ENCODE measurements at regions not wholly inside any gene's neighbourhood (a gene's known extent, or its start where the extent isn't known, plus 50 kb on each side); places are given as distances from the start of the nearest gene placed in this dataset.

DNA sequence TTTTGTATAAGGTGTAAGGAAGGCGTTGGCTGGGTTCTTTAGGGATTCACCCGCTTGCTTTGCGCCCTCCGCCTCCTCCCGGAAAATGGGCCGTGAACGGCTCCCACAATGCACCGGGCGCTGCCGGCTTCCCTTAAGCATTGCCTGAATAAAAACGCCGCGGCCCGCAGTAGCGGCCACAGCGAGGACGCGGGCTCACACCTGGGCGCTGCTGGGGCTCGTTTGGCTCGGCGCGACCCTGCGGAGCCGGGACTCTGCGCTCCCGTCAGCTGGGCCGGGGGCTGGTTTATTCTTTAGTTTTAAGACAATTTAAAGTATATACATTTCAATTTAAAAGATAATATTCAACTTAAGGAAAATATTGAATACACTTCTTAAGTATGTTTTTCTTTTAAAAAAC is 343.5 kb upstream of the RGMA start:
- ATAC-seq: no peak
- TF ChIP-seq, protein P1, sequence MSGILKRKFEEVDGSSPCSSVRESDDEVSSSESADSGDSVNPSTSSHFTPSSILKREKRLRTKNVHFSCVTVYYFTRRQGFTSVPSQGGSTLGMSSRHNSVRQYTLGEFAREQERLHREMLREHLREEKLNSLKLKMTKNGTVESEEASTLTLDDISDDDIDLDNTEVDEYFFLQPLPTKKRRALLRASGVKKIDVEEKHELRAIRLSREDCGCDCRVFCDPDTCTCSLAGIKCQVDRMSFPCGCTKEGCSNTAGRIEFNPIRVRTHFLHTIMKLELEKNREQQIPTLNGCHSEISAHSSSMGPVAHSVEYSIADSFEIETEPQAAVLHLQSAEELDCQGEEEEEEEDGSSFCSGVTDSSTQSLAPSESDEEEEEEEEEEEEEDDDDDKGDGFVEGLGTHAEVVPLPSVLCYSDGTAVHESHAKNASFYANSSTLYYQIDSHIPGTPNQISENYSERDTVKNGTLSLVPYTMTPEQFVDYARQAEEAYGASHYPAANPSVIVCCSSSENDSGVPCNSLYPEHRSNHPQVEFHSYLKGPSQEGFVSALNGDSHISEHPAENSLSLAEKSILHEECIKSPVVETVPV (CRISPR knock-in tag; IDR thresholded peaks at IDR 0.05): no peak
- no peak for TF ChIP-seq GLIS3 (CRISPR knock-in tag; IDR thresholded peaks at IDR 0.05)

DNA sequence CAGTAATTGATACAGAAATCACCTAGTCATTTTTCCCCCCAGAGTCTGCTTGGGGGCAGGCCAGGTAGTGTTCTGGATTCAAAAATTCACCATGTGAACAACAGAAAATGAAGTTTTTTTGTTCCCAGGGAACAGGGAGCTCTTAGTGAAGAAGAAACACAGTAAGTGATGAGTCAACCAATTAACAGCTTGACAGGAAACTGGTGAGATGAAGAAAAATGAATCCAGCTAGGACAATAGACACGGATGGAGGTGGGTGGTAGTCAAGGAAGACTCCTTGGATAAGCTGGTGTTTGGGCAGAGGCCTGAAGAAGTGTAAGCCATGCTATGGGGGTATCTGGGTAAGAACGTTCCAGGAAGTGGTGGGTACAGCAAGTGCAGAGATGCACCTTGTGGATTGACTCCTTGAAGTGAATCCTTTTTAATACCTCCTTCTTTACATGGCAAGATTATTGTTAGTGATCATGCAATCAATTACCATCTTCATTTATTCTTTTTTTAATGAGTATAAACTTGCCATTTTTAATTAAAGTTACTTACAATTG is 339.9 kb upstream of the RGMA start:
- ATAC-seq: no peak

DNA sequence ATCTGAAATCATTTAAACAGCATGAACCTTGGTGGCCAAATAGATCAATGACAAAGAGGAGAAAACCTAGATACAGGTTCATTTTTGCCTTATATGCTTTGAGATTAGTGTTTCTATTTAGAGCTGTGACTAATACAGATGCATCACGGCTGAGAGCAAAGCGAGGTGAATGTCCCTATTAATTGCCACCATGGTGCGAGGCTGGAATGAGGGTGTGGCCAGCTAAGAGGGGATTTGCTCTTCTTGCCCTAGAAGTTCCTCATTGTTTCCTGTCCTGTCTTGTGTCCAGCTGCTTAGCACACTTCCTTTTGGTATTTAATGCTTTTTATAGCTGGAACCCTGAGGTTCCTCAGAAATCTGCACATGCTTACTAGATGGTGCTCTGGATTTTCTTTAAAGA is 339.1 kb upstream of the RGMA start:
- TF ChIP-seq RARB (CRISPR knock-in tag; IDR thresholded peaks at IDR 0.05): no peak
- no peak for TF ChIP-seq ZFP30 (CRISPR knock-in tag; IDR thresholded peaks at IDR 0.05)
- TF ChIP-seq BACH2 (CRISPR knock-in tag; IDR thresholded peaks at IDR 0.05; ENCODE audit: borderline replicate concordance): no peak
- TF ChIP-seq, protein P2, sequence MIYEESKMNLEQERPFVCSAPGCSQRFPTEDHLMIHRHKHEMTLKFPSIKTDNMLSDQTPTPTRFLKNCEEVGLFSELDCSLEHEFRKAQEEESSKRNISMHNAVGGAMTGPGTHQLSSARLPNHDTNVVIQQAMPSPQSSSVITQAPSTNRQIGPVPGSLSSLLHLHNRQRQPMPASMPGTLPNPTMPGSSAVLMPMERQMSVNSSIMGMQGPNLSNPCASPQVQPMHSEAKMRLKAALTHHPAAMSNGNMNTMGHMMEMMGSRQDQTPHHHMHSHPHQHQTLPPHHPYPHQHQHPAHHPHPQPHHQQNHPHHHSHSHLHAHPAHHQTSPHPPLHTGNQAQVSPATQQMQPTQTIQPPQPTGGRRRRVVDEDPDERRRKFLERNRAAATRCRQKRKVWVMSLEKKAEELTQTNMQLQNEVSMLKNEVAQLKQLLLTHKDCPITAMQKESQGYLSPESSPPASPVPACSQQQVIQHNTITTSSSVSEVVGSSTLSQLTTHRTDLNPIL (CRISPR knock-in tag; IDR thresholded peaks at IDR 0.05; ENCODE audit: low read depth): no peak
- TF ChIP-seq CSDC2 (CRISPR knock-in tag; IDR thresholded peaks at IDR 0.05): no peak
- TF ChIP-seq, protein P1 (CRISPR knock-in tag; IDR thresholded peaks at IDR 0.05): no peak
- no peak for TF ChIP-seq TCF4 (CRISPR knock-in tag; IDR thresholded peaks at IDR 0.05; ENCODE audit: borderline replicate concordance)
- no peak for TF ChIP-seq ISL1 (CRISPR knock-in tag; IDR thresholded peaks at IDR 0.05)
- TF ChIP-seq, protein P3, sequence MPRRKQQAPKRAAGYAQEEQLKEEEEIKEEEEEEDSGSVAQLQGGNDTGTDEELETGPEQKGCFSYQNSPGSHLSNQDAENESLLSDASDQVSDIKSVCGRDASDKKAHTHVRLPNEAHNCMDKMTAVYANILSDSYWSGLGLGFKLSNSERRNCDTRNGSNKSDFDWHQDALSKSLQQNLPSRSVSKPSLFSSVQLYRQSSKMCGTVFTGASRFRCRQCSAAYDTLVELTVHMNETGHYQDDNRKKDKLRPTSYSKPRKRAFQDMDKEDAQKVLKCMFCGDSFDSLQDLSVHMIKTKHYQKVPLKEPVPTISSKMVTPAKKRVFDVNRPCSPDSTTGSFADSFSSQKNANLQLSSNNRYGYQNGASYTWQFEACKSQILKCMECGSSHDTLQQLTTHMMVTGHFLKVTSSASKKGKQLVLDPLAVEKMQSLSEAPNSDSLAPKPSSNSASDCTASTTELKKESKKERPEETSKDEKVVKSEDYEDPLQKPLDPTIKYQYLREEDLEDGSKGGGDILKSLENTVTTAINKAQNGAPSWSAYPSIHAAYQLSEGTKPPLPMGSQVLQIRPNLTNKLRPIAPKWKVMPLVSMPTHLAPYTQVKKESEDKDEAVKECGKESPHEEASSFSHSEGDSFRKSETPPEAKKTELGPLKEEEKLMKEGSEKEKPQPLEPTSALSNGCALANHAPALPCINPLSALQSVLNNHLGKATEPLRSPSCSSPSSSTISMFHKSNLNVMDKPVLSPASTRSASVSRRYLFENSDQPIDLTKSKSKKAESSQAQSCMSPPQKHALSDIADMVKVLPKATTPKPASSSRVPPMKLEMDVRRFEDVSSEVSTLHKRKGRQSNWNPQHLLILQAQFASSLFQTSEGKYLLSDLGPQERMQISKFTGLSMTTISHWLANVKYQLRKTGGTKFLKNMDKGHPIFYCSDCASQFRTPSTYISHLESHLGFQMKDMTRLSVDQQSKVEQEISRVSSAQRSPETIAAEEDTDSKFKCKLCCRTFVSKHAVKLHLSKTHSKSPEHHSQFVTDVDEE (CRISPR knock-in tag; IDR thresholded peaks at IDR 0.05): no peak
- TF ChIP-seq GLIS3 (CRISPR knock-in tag; IDR thresholded peaks at IDR 0.05): no peak
- TF ChIP-seq ARNTL (CRISPR knock-in tag; IDR thresholded peaks at IDR 0.05; ENCODE audit: borderline replicate concordance, low read depth): no peak
- TF ChIP-seq, protein P4, sequence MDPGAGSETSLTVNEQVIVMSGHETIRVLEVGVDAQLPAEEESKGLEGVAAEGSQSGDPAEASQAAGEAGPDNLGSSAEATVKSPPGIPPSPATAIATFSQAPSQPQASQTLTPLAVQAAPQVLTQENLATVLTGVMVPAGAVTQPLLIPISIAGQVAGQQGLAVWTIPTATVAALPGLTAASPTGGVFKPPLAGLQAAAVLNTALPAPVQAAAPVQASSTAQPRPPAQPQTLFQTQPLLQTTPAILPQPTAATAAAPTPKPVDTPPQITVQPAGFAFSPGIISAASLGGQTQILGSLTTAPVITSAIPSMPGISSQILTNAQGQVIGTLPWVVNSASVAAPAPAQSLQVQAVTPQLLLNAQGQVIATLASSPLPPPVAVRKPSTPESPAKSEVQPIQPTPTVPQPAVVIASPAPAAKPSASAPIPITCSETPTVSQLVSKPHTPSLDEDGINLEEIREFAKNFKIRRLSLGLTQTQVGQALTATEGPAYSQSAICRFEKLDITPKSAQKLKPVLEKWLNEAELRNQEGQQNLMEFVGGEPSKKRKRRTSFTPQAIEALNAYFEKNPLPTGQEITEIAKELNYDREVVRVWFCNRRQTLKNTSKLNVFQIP (CRISPR knock-in tag; IDR thresholded peaks at IDR 0.05; ENCODE audit: borderline replicate concordance, low read depth): no peak
- no peak for TF ChIP-seq ZFP3 (CRISPR knock-in tag; IDR thresholded peaks at IDR 0.05)
- TF ChIP-seq TOX (CRISPR knock-in tag; IDR thresholded peaks at IDR 0.05; ENCODE audit: borderline replicate concordance): no peak
- no peak for TF ChIP-seq ZNF8 (CRISPR knock-in tag; IDR thresholded peaks at IDR 0.05)
- no peak for TF ChIP-seq ZC3H10 (CRISPR knock-in tag; IDR thresholded peaks at IDR 0.05)
- TF ChIP-seq PPARA (CRISPR knock-in tag; IDR thresholded peaks at IDR 0.05; ENCODE audit: borderline replicate concordance): no peak
- no peak for ATAC-seq

More for the DNA sequence above, 339.9 kb upstream of the RGMA start:
- no peak for TF ChIP-seq ZNF565 (CRISPR knock-in tag; conservative IDR thresholded peaks at IDR 0.05; ENCODE audit: low read depth)
- no peak for TF ChIP-seq ESRRG (CRISPR knock-in tag; IDR thresholded peaks at IDR 0.05)
- no peak for TF ChIP-seq GLIS3 (CRISPR knock-in tag; IDR thresholded peaks at IDR 0.05)
- TF ChIP-seq ZNF8 (CRISPR knock-in tag; IDR thresholded peaks at IDR 0.05): no peak
- no peak for TF ChIP-seq ZFP3 (CRISPR knock-in tag; IDR thresholded peaks at IDR 0.05)
- TF ChIP-seq ZNF70 (CRISPR knock-in tag; IDR thresholded peaks at IDR 0.05): no peak
- no peak for TF ChIP-seq PPARA (CRISPR knock-in tag; IDR thresholded peaks at IDR 0.05; ENCODE audit: borderline replicate concordance)
- TF ChIP-seq, protein P3 (CRISPR knock-in tag; IDR thresholded peaks at IDR 0.05): no peak
- TF ChIP-seq CSDC2 (CRISPR knock-in tag; IDR thresholded peaks at IDR 0.05): no peak
- TF ChIP-seq ZFP30 (CRISPR knock-in tag; IDR thresholded peaks at IDR 0.05): no peak
